Neural cell (in vitro differentiated cells): ENCODE measurements at regions not wholly inside any gene's neighbourhood (a gene's known extent, or its start where the extent isn't known, plus 50 kb on each side); places are given as distances from the start of the nearest gene placed in this dataset.

ENCODE experiments used
- CTCF ChIP-seq: fragments of 450-650 bp; IDR thresholded peaks from 2 replicates; pipeline ENCODE4 v1.5.1; 2014; ENCODE audit warnings: antibody characterized with exemption, mild to moderate bottlenecking, moderate library complexity; ENCODE audit not compliant: poor library complexity, severe bottlenecking
- EP300 ChIP-seq: fragments of 450-650 bp; conservative IDR thresholded peaks from 2 replicates; pipeline ENCODE4 v1.6.1; 2014; ENCODE audit warnings: antibody characterized with exemption, mild to moderate bottlenecking, moderate library complexity; ENCODE audit not compliant: poor library complexity, severe bottlenecking
- EZH2 ChIP-seq: fragments of 200-600, 300-800 bp; shearing (Covaris generic), sonication (generic); IDR thresholded peaks from 2 replicates; pipeline ENCODE4 v1.6.1; 2014; ENCODE audit warnings: antibody characterized with exemption, low read length, borderline replicate concordance, mild to moderate bottlenecking; ENCODE audit not compliant: insufficient read depth, poor library complexity, severe bottlenecking
- MXI1 ChIP-seq: fragments of 450-650 bp; conservative IDR thresholded peaks from 2 replicates; pipeline ENCODE4 v1.6.1; 2014; ENCODE audit warnings: antibody characterized with exemption, mild to moderate bottlenecking; ENCODE audit not compliant: poor library complexity, severe bottlenecking
- POLR2AphosphoS5 ChIP-seq: IDR thresholded peaks from 2 replicates; pipeline ENCODE4 v1.6.1; 2012
- RAD21 ChIP-seq: fragments of 450-650 bp; conservative IDR thresholded peaks from 2 replicates; pipeline ENCODE4 v1.6.1; 2014; ENCODE audit warnings: antibody characterized with exemption, mild to moderate bottlenecking, moderate library complexity
- SMC3 ChIP-seq: fragments of 450-650 bp; conservative IDR thresholded peaks from 2 replicates; pipeline ENCODE4 v1.6.1; 2014; ENCODE audit warnings: antibody characterized with exemption, mild to moderate bottlenecking, moderate library complexity; ENCODE audit not compliant: poor library complexity
- TAF1 ChIP-seq: IDR thresholded peaks from 2 replicates; pipeline ENCODE4 v1.6.1; 2012; ENCODE audit warnings: low read depth
- TF ChIP-seq, protein P1 (sequence below): IDR thresholded peaks from 2 replicates; pipeline ENCODE4 v1.6.1; 2012; ENCODE audit warnings: borderline replicate concordance

GRCh38 chrX:40834225-40834624 is 98.9 kb upstream of the MED14 start:
- TF ChIP-seq EZH2, result no peak
- TF ChIP-seq CTCF, result no peak
- no peak for TF ChIP-seq EP300
- no peak for TF ChIP-seq TAF1
- TF ChIP-seq SMC3, result no peak
- no peak for TF ChIP-seq POLR2AphosphoS5
- TF ChIP-seq, protein P1, sequence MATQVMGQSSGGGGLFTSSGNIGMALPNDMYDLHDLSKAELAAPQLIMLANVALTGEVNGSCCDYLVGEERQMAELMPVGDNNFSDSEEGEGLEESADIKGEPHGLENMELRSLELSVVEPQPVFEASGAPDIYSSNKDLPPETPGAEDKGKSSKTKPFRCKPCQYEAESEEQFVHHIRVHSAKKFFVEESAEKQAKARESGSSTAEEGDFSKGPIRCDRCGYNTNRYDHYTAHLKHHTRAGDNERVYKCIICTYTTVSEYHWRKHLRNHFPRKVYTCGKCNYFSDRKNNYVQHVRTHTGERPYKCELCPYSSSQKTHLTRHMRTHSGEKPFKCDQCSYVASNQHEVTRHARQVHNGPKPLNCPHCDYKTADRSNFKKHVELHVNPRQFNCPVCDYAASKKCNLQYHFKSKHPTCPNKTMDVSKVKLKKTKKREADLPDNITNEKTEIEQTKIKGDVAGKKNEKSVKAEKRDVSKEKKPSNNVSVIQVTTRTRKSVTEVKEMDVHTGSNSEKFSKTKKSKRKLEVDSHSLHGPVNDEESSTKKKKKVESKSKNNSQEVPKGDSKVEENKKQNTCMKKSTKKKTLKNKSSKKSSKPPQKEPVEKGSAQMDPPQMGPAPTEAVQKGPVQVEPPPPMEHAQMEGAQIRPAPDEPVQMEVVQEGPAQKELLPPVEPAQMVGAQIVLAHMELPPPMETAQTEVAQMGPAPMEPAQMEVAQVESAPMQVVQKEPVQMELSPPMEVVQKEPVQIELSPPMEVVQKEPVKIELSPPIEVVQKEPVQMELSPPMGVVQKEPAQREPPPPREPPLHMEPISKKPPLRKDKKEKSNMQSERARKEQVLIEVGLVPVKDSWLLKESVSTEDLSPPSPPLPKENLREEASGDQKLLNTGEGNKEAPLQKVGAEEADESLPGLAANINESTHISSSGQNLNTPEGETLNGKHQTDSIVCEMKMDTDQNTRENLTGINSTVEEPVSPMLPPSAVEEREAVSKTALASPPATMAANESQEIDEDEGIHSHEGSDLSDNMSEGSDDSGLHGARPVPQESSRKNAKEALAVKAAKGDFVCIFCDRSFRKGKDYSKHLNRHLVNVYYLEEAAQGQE, result no peak
- TF ChIP-seq MXI1, result no peak
- TF ChIP-seq RAD21, result no peak
